ENCODE measurements at regions not wholly inside any gene's neighbourhood (a gene's known extent, or its start where the extent isn't known, plus 50 kb on each side); places are given as distances from the start of the nearest gene placed in this dataset.
A peak's percentile ranks its signal among the peaks of the same experiment; 100 is the strongest.

DNA sequence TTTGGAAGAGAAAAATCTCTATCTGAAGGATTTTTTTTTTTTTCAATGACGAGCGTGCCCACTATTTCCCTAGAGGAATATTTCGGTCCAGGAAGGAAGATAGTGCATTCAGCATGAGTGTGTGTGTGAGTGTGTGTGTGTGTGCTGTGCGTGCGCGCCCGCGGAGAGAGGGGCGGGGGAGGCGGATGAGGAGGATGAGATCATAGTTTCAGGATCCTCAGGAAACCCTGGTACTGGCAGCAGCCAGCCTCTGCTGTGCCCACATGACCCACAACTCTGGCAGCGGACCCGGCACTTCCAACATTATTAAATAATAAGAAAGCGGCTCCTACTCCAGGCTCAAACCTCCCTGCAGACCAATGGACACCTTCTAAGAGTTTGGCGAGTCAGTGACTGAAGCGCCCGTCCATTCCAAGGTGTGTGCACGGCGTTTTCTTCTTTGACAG is 217.0 kb upstream of the DTNA start:
- Histone ChIP-seq H3F3A (ENCODE audit: insufficient read depth, low read length) (peaks cover 9% of the 10 kb centered on the region; the same call in 1 of the 2 replicates), H3K9me2 (replicated peaks; ENCODE audit: insufficient read depth, low read length) (no peaks in the 10 kb centered on the region), H3K4me3 (ENCODE audit: low read length) (peak overlapping the region; percentile 65), H3K27me3 (replicated peaks; ENCODE audit: insufficient read depth, low read length) (no peaks in the 10 kb centered on the region), H3K9ac (ENCODE audit: low read length) (peak overlapping the region; percentile 67; the same call in 1 of the 2 replicates), H2AFZ (ENCODE audit: low read length) (peak overlapping the region; percentile 88), H3K27ac (ENCODE audit: low read length) (peak overlapping the region; percentile 66; the same call in 1 of the 2 replicates), H3K4me1 (ENCODE audit: low read length) (no peaks in the 10 kb centered on the region), H3K79me2 (ENCODE audit: low read length) (peaks cover 17% of the 10 kb centered on the region; the same call in 1 of the 2 replicates), H3K36me3 (replicated peaks; ENCODE audit: insufficient read depth, low read length) (no peaks in the 10 kb centered on the region), H4K20me1 (ENCODE audit: insufficient read depth, low read length) (no peaks in the 10 kb centered on the region), H3K4me2 (ENCODE audit: low read depth, low read length) (peak overlapping the region; percentile 67), H3K9me3 (replicated peaks; ENCODE audit: insufficient read depth, low read length) (no peaks in the 10 kb centered on the region)
- TF ChIP-seq EZH2phosphoT487 (IDR thresholded peaks at IDR 0.05; ENCODE audit: low read length) (no peak), EZH2 (optimal IDR thresholded peaks at IDR 0.05; ENCODE audit: low read depth, low read length) (no peak)
- TF ChIP-seq, protein P1, sequence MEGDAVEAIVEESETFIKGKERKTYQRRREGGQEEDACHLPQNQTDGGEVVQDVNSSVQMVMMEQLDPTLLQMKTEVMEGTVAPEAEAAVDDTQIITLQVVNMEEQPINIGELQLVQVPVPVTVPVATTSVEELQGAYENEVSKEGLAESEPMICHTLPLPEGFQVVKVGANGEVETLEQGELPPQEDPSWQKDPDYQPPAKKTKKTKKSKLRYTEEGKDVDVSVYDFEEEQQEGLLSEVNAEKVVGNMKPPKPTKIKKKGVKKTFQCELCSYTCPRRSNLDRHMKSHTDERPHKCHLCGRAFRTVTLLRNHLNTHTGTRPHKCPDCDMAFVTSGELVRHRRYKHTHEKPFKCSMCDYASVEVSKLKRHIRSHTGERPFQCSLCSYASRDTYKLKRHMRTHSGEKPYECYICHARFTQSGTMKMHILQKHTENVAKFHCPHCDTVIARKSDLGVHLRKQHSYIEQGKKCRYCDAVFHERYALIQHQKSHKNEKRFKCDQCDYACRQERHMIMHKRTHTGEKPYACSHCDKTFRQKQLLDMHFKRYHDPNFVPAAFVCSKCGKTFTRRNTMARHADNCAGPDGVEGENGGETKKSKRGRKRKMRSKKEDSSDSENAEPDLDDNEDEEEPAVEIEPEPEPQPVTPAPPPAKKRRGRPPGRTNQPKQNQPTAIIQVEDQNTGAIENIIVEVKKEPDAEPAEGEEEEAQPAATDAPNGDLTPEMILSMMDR (IDR thresholded peaks at IDR 0.05; ENCODE audit: low read length): no peak
- DNase-seq: peak; percentile 82

DNA sequence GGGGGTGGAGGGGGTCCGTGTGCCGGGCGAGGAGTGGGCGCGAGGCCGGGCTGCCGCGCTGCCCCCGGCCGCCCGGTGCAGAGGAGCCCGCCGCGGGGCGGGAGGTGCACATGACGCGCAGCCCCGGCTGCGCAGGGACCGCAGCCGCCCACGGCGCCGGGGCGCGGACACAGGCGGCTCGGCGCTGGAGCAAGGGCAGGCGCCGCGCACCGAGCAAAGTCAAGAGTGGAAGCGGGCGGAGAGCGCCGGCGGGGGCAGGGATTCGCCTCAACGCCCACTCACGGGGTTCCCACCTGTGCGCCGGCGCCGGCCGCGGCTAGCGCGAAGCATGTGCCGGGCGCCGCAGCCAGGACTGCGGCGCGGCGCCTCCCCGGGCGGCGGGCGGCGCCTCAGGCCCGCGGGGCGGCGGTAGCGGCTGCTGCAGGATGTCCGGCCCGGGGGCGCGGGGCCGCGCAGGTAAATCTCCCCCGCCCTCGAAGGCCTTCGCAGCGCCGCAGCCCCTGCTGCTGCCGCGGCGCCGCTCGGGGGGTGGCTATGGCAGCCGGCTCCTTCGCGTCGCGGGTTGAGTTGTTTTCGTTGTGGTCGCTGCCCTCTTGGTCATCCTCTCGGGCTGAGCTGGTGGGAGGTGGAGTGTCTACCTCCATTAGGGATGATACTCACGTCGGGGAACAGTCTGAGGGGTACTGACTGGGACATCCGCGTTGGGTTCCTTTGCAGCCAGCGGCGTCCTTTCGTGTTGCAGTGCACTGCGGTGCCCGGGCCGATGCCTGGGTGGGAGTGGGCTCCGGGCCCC is 216.3 kb upstream of the DTNA start:
- TF ChIP-seq EZH2phosphoT487 (IDR thresholded peaks at IDR 0.05; ENCODE audit: low read length) (no peak), EZH2 (optimal IDR thresholded peaks at IDR 0.05; ENCODE audit: low read depth, low read length) (no peak)
- TF ChIP-seq, protein P1 (IDR thresholded peaks at IDR 0.05; ENCODE audit: low read length): no peak
- Histone ChIP-seq H3K9me3 (replicated peaks; ENCODE audit: insufficient read depth, low read length) (no peaks in the 10 kb centered on the region), H3K27ac (ENCODE audit: low read length) (peak overlapping the region; percentile 66; the same call in 1 of the 2 replicates), H3K9ac (ENCODE audit: low read length) (peak overlapping the region; percentile 71), H3K4me1 (ENCODE audit: low read length) (no peaks in the 10 kb centered on the region), H2AFZ (ENCODE audit: low read length) (peak overlapping the region; percentile 88), H3K79me2 (ENCODE audit: low read length) (peaks cover 17% of the 10 kb centered on the region; the same call in 1 of the 2 replicates), H3K9me2 (replicated peaks; ENCODE audit: insufficient read depth, low read length) (no peaks in the 10 kb centered on the region), H3K36me3 (replicated peaks; ENCODE audit: insufficient read depth, low read length) (no peaks in the 10 kb centered on the region), H3F3A (ENCODE audit: insufficient read depth, low read length) (peaks cover 9% of the 10 kb centered on the region; the same call in 1 of the 2 replicates), H3K27me3 (replicated peaks; ENCODE audit: insufficient read depth, low read length) (no peaks in the 10 kb centered on the region), H3K4me3 (ENCODE audit: low read length) (peak overlapping the region; percentile 91), H3K4me2 (ENCODE audit: low read depth, low read length) (peak overlapping the region; percentile 67), H4K20me1 (ENCODE audit: insufficient read depth, low read length) (no peaks in the 10 kb centered on the region)
- DNase-seq: peak; percentile 68

DNA sequence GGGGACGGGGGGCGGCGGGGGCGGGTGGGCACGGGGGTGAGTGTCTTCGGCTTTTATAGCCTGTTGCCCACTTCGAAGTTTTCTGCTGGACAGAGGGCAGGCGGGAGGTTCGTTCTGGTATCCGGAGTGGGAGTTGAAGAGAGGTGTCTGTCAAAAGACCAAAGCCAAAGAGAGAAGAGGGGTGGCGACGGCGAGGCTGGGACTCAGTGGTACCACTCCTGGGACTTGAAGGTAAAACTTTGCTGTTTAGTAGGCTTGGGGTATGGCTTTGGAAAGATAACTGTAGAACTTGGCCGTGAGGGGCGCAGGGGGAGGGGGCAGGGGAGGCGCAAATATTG is 215.8 kb upstream of the DTNA start:
- Histone ChIP-seq H3K36me3 (replicated peaks; ENCODE audit: insufficient read depth, low read length) (no peaks in the 10 kb centered on the region), H3K27ac (ENCODE audit: low read length) (no peak overlapping the region), H3K4me1 (ENCODE audit: low read length) (no peaks in the 10 kb centered on the region), H3K79me2 (ENCODE audit: low read length) (peaks cover 23% of the 10 kb centered on the region; the same call in 1 of the 2 replicates), H3F3A (ENCODE audit: insufficient read depth, low read length) (peaks cover 9% of the 10 kb centered on the region; the same call in 1 of the 2 replicates), H3K4me2 (ENCODE audit: low read depth, low read length) (peak overlapping the region; percentile 60), H2AFZ (ENCODE audit: low read length) (no peak overlapping the region), H4K20me1 (ENCODE audit: insufficient read depth, low read length) (no peaks in the 10 kb centered on the region), H3K9me3 (replicated peaks; ENCODE audit: insufficient read depth, low read length) (no peaks in the 10 kb centered on the region), H3K9ac (ENCODE audit: low read length) (peak overlapping the region; percentile 15; the same call in 1 of the 2 replicates), H3K27me3 (replicated peaks; ENCODE audit: insufficient read depth, low read length) (no peaks in the 10 kb centered on the region), H3K9me2 (replicated peaks; ENCODE audit: insufficient read depth, low read length) (no peaks in the 10 kb centered on the region), H3K4me3 (ENCODE audit: low read length) (peak overlapping the region; percentile 91; the same call in 1 of the 2 replicates)
- DNase-seq: no peak
- TF ChIP-seq, protein P1 (IDR thresholded peaks at IDR 0.05; ENCODE audit: low read length): no peak
- TF ChIP-seq EZH2 (optimal IDR thresholded peaks at IDR 0.05; ENCODE audit: low read depth, low read length): no peak
- no peak for TF ChIP-seq EZH2phosphoT487 (IDR thresholded peaks at IDR 0.05; ENCODE audit: low read length)

All from MM.1S (cell line).